IMR-90 (cell line): ENCODE measurements at regions not wholly inside any gene's neighbourhood (a gene's known extent, or its start where the extent isn't known, plus 50 kb on each side); places are given as distances from the start of the nearest gene placed in this dataset.

ENCODE experiments used
- ATAC-seq: fragments of 200-7000 bp; cut with Tn5 transposase; 2 replicates; pipeline ENCODE4 v1.9.1; 2020; ENCODE audit warnings: low read depth, mild to moderate bottlenecking, moderate library complexity
- BruUV-seq: library from RNA; stranded (reverse); fragments of 400-500 nt; replicated peaks from 2 replicates; lab custom pipeline; 2021; lab: Mats Ljungman, UMichigan
- CTCF ChIA-PET: fragments of 300-600 bp; formaldehyde crosslinking; extraction: SDS; loops from one replicate; lab custom pipeline; 2021; ENCODE audit warnings: antibody characterized with exemption; lab: Yijun Ruan, JAX
- POLR2A ChIA-PET: fragments of 300-600 bp; sonication (Branson Sonifier 250); formaldehyde crosslinking; loops from one replicate; lab custom pipeline; 2022; ENCODE audit warnings: antibody characterized with exemption; ENCODE audit not compliant: unreplicated experiment; lab: Charles Lee
- DNase-seq: peaks from one replicate; pipeline ENCODE4 v3.0.0; 2013
- H2AFZ ChIP-seq: replicated peaks from 2 replicates; pipeline ENCODE3; 2013; ENCODE audit warnings: low read length, mild to moderate bottlenecking; ENCODE audit not compliant: poor library complexity
- H2AK5ac ChIP-seq: 2 replicates; pipeline ENCODE4 v1.6.1; 2013; ENCODE audit warnings: low read depth, low read length, inconsistent platforms
- H2AK9ac ChIP-seq: replicated peaks from 2 replicates; pipeline ENCODE3; 2013; ENCODE audit warnings: mild to moderate bottlenecking, low read depth, low read length, moderate library complexity; ENCODE audit not compliant: poor library complexity
- H2BK120ac ChIP-seq: 2 replicates; pipeline ENCODE4 v1.6.1; 2013; ENCODE audit warnings: low read depth, low read length, inconsistent platforms
- H2BK15ac ChIP-seq: 3 replicates; pipeline ENCODE4 v1.6.1; 2013; ENCODE audit warnings: low read depth, low read length, inconsistent platforms
- H2BK20ac ChIP-seq: 2 replicates; pipeline ENCODE4 v1.6.1; 2013; ENCODE audit warnings: low read depth, mild to moderate bottlenecking, inconsistent platforms, low read length, moderate library complexity
- H2BK5ac ChIP-seq: 2 replicates; pipeline ENCODE4 v1.6.1; 2013; ENCODE audit warnings: mild to moderate bottlenecking, low read depth, low read length, inconsistent platforms; ENCODE audit not compliant: poor library complexity, severe bottlenecking
- H3K14ac ChIP-seq: replicated peaks from 2 replicates; pipeline ENCODE4 v1.6.1; 2013; ENCODE audit warnings: low read depth, low read length, inconsistent platforms
- H3K18ac ChIP-seq: 2 replicates; pipeline ENCODE4 v1.6.1; 2013; ENCODE audit warnings: low read depth, low read length, control low read depth
- H3K23ac ChIP-seq: 2 replicates; pipeline ENCODE4 v1.6.1; 2013; ENCODE audit warnings: low read depth, low read length, inconsistent platforms
- H3K27ac ChIP-seq: 2 replicates; pipeline ENCODE4 v1.5.1; 2013; ENCODE audit warnings: mild to moderate bottlenecking, control low read depth, low read length; ENCODE audit not compliant: insufficient read depth
- H3K27me3 ChIP-seq: 2 replicates; pipeline ENCODE4 v1.6.1; 2013; ENCODE audit warnings: low read length; ENCODE audit not compliant: control insufficient read depth, insufficient read depth
- H3K36me3 ChIP-seq: 2 replicates; pipeline ENCODE4 v1.6.1; 2013; ENCODE audit warnings: low read length, mixed read lengths; ENCODE audit not compliant: control insufficient read depth, insufficient read depth
- H3K4ac ChIP-seq: 2 replicates; pipeline ENCODE4 v1.6.1; 2013; ENCODE audit warnings: low read depth, low read length, inconsistent platforms
- H3K4me1 ChIP-seq: 2 replicates; pipeline ENCODE4 v1.6.1; 2013; ENCODE audit warnings: low read length, mixed read lengths; ENCODE audit not compliant: control insufficient read depth, insufficient read depth
- H3K4me2 ChIP-seq: 2 replicates; pipeline ENCODE4 v1.6.1; 2013; ENCODE audit warnings: low read depth, mild to moderate bottlenecking, control low read depth, low read length, moderate library complexity
- H3K4me3 ChIP-seq: 2 replicates; pipeline ENCODE4 v1.5.1; 2013; ENCODE audit warnings: low read depth, mild to moderate bottlenecking, control low read depth, low read length, moderate library complexity; ENCODE audit not compliant: insufficient read depth
- H3K56ac ChIP-seq: 2 replicates; pipeline ENCODE4 v1.6.1; 2013; ENCODE audit warnings: low read length, inconsistent platforms; ENCODE audit not compliant: insufficient read depth; ENCODE audit errors: extremely low read depth
- H3K79me1 ChIP-seq, 2 experiments: 2 replicates each; pipeline ENCODE4 v1.6.1; 2013; ENCODE audit warnings: low read length in 2 of 2, inconsistent platforms in 1 of 2, low read depth in 1 of 2
- H3K9ac ChIP-seq: 2 replicates; pipeline ENCODE4 v1.6.1; 2013; ENCODE audit warnings: low read depth, low read length, control low read depth
- H3K9me1 ChIP-seq: 2 replicates; pipeline ENCODE4 v1.6.1; 2013; ENCODE audit warnings: low read length, inconsistent platforms; ENCODE audit not compliant: insufficient read depth
- H3K9me3 ChIP-seq: 2 replicates; pipeline ENCODE4 v1.6.1; 2013; ENCODE audit warnings: low read length; ENCODE audit not compliant: control insufficient read depth, insufficient read depth
- H4K20me1 ChIP-seq: 2 replicates; pipeline ENCODE4 v1.6.1; 2013; ENCODE audit warnings: low read length, inconsistent platforms; ENCODE audit not compliant: insufficient read depth
- H4K5ac ChIP-seq: 2 replicates; pipeline ENCODE4 v1.6.1; 2013; ENCODE audit warnings: mild to moderate bottlenecking, low read depth, low read length, control low read depth
- H4K8ac ChIP-seq, 2 experiments: 2 replicates each; pipeline ENCODE4 v1.6.1; 2013; ENCODE audit warnings: low read depth in 2 of 2, low read length in 2 of 2, control low read depth in 1 of 2, inconsistent platforms in 1 of 2
- H4K91ac ChIP-seq: 2 replicates; pipeline ENCODE4 v1.6.1; 2013; ENCODE audit warnings: low read depth, low read length, inconsistent platforms; ENCODE audit not compliant: insufficient read depth
- BHLHE40 ChIP-seq: fragments of 150-350 bp; IDR thresholded peaks from 2 replicates; pipeline ENCODE4 v1.6.1; 2016; ENCODE audit warnings: mild to moderate bottlenecking, low read depth, low read length
- CTCF ChIP-seq: conservative IDR thresholded peaks from 2 replicates; pipeline ENCODE4 v1.5.1; 2012; ENCODE audit warnings: mild to moderate bottlenecking, low read depth, low read length, improper control_type of control experiment
- FOS ChIP-seq: fragments of 150-350 bp; IDR thresholded peaks from 2 replicates; pipeline ENCODE4 v1.6.1; 2016; ENCODE audit warnings: low read depth, low read length
- MAFK ChIP-seq: IDR thresholded peaks from 2 replicates; pipeline ENCODE4 v1.6.1; 2012; ENCODE audit warnings: low read depth, low read length, improper control_type of control experiment
- MXI1 ChIP-seq: IDR thresholded peaks from 2 replicates; pipeline ENCODE4 v1.6.1; 2012; ENCODE audit warnings: low read depth, mild to moderate bottlenecking, low read length, moderate library complexity, borderline replicate concordance
- POLR2A ChIP-seq: IDR thresholded peaks from 2 replicates; pipeline ENCODE4 v1.6.1; 2012; ENCODE audit warnings: mild to moderate bottlenecking, low read depth, low read length
- RAD21 ChIP-seq: IDR thresholded peaks from 2 replicates; pipeline ENCODE4 v1.6.1; 2012; ENCODE audit warnings: low read length, improper control_type of control experiment
- RCOR1 ChIP-seq: IDR thresholded peaks from 2 replicates; pipeline ENCODE4 v1.6.1; 2012; ENCODE audit warnings: mild to moderate bottlenecking, low read length, improper control_type of control experiment; ENCODE audit not compliant: insufficient replicate concordance
- RFX5 ChIP-seq: IDR thresholded peaks from 2 replicates; pipeline ENCODE4 v1.8.0; 2012; ENCODE audit warnings: low read depth, mild to moderate bottlenecking, low read length, moderate library complexity
- WGBS, 2 experiments: methylation state at CpG; one replicate each; pipeline versions ENCODE4 v1.1.5 to v1.1.7; 2013; ENCODE audit warnings: missing lambda C conversion rate in 2 of 2; ENCODE audit not compliant: insufficient read length in 1 of 2; ENCODE audit errors: extremely low coverage in 2 of 2; 5-methylcytosine and 5-hydroxymethylcytosine counted together
- dilution Hi-C: fragments of 300-500 bp; cut with HindIII; formaldehyde crosslinking; loops from one replicate; pipeline ENCODE4 v1.14.3; 2018; ENCODE audit warnings: low sequenced_read_pairs; ENCODE audit not compliant: unreplicated experiment
- in situ Hi-C: fragments of 300-500 bp; cut with MboI; formaldehyde crosslinking; loops from 3 replicates; pipeline ENCODE4 v1.14.3; 2019; ENCODE audit warnings: low sequenced_read_pairs, inconsistent platforms, mixed read lengths
- intact Hi-C: fragments of 100-400 bp; cut with micrococcal nuclease; formaldehyde crosslinking; loops from 2 replicates; pipeline ENCODE4 v1.10.0; 2022

GRCh38 chr5:39826051-39826450 is 401.3 kb upstream of the DAB2 start:
- Histone ChIP-seq H4K5ac (no peak overlapping the region), H3K56ac (no peak overlapping the region), H2BK20ac (no peak overlapping the region), H4K20me1 (no peaks in the 10 kb centered on the region), H3K79me1 (no peaks in the 10 kb centered on the region), H3K4me3 (no peak overlapping the region), H3K14ac (no peak overlapping the region), H2AK9ac (no peak overlapping the region), H3K9me3 (no peaks in the 10 kb centered on the region), H3K4ac (no peak overlapping the region), H3K23ac (no peak overlapping the region), H3K4me1 (no peaks in the 10 kb centered on the region), H2BK15ac (no peak overlapping the region), H2AK5ac (no peak overlapping the region), H3K18ac (no peak overlapping the region), H4K8ac (no peak overlapping the region), H3K9me1 (0 out of 2 replicates have a peak, but pooled peaks cover 3% of the 10 kb centered on the region), H3K4me2 (no peak overlapping the region), H3K36me3 (no peaks in the 10 kb centered on the region), H3K9ac (no peak overlapping the region), H3K27ac (no peak overlapping the region), H2BK120ac (no peak overlapping the region), H4K91ac (no peak overlapping the region), H2AFZ (no peak overlapping the region), H3K27me3 (no peaks in the 10 kb centered on the region), H2BK5ac (no peak overlapping the region)
- no peak for DNase-seq
- dilution Hi-C loops = no loop called here
- intact Hi-C loops = no loop called here
- no peak for TF ChIP-seq RCOR1
- TF ChIP-seq RAD21 = no peak
- no peak for TF ChIP-seq MXI1
- TF ChIP-seq BHLHE40 = no peak
- TF ChIP-seq CTCF = no peak
- TF ChIP-seq FOS = no peak
- no peak for TF ChIP-seq POLR2A
- no peak for TF ChIP-seq RFX5
- TF ChIP-seq MAFK = no peak
- WGBS, 2 experiments = no CpG with 5 or more reads among the region's 4 CpGs
- BruUV-seq = no TSS peak
- no peak for ATAC-seq
- CTCF ChIA-PET = no interaction called here
- in situ Hi-C loops = no loop called here
- POLR2A ChIA-PET = no interaction called here
